ENCODE measurements at regions not wholly inside any gene's neighbourhood (a gene's known extent, or its start where the extent isn't known, plus 50 kb on each side); places are given as distances from the start of the nearest gene placed in this dataset.

DNA sequence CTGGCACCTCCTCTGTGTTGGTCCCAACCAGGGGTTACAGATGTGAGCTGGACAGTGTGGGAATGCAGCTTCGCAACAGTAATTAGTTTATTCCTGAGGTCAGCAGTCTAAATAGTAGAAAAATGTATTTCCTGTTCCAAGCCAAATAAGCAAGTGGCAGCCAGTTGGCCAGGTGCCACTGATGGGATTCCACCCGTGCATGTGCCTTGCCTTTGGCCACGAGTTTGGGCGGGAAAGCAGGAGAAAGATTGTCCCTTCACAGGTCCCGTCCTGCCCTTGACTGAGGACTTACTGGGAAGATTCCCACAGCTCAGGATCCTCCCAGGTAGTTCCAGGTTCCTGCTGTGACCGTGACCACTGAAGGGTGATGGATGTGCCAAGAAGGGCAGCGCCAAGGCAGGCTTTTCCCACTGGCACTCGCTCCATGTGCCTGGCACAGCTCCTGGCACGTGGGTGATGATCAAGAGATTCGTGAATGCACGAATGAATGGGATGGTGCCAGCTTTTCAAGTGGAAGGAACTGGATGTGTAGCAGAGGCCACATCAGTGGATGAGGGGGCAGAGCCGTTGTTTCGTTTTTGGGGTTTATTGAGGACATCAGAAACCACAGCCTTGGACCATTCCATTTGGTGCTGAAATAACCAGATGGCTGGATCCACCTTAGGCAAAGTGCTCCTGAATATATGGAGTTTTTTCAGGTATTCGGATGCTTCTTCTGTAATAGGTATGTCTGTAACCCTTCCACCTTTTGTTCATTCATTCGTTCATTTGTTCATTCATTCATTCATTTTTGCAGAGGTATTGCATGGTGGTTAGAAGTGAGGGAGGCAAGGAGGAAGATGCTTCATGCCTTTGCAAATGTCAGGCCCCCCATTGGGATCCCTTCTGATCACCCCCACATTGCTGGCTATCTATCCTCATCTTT, 62.4 kb upstream of the WNT4 start:
- no peak overlapping the region for H3K4me3 ChIP-seq (ENCODE audit: low read depth, low read length)
- no peak for DNase-seq (ENCODE audit: low read depth)
- TF ChIP-seq, protein P1, sequence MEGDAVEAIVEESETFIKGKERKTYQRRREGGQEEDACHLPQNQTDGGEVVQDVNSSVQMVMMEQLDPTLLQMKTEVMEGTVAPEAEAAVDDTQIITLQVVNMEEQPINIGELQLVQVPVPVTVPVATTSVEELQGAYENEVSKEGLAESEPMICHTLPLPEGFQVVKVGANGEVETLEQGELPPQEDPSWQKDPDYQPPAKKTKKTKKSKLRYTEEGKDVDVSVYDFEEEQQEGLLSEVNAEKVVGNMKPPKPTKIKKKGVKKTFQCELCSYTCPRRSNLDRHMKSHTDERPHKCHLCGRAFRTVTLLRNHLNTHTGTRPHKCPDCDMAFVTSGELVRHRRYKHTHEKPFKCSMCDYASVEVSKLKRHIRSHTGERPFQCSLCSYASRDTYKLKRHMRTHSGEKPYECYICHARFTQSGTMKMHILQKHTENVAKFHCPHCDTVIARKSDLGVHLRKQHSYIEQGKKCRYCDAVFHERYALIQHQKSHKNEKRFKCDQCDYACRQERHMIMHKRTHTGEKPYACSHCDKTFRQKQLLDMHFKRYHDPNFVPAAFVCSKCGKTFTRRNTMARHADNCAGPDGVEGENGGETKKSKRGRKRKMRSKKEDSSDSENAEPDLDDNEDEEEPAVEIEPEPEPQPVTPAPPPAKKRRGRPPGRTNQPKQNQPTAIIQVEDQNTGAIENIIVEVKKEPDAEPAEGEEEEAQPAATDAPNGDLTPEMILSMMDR (IDR thresholded peaks at IDR 0.05; ENCODE audit: low read depth, low read length, missing control alignments): no peak

DNA sequence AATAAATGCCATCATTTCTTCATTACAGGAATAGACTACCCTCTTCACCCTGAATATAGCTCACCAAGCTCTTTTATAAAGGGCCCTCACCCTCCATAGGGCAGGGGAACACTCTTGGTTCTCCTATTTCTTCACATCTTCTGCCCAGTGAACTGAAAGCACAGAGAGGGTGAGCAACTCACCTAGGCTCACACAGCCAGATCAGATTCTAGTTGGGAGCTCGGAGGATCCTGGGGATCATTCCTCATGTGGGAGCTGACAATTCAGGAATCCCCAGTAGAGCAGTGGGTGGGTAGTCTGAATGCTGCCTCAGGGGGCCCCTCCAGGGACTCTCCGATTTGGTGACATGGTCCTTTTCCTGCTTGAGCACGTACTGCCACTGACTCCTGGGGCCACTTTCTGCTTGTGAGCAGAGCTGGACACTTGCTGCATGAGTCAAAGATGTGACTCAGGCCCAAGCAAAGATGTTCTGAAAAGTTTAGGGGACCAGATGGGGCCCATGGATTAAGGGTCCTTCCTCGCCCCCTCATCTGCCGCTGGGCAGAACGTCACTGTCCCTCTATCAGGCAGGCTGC, 63.7 kb upstream of the WNT4 start:
- DNase-seq (ENCODE audit: low read depth): no peak
- TF ChIP-seq, protein P1 (IDR thresholded peaks at IDR 0.05; ENCODE audit: low read depth, low read length, missing control alignments): no peak
- no peak overlapping the region for H3K4me3 ChIP-seq (ENCODE audit: low read depth, low read length)

DNA sequence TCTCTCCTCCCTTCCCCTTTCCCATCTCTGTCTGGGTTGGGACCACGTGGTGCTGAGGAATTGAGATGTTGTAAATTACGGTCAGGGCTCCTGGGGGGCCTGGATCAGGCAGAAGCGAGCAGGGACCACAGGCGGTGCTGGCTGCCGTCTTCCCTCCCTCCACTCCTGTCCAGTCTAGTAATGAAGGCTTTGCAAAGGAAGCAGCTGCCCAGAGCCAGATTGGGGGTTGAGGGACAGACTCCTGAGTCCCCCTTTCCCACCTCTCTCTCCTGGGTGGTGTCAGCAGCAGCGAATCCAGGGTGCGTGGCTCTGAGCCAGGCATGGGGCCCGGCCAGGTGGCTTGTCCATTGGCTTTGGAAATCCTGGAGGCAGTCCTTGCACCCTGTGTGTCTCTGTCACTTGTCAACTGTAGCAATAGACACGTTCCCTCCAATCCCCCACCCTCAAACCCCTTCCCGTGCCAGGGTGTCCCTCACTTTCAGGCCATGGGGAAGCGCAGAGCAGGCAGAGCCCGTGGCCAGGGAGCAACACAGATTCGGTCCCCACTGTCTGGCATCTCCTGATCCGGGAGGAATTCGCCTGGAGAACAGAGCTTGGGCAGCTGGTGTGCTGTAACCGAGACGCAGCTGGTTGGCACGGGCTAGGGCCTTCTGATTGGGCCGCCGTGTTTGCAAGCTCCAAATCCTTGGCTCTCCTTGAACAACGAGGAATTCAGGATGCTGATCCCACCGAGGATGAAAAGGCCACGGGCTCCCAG, 64.8 kb upstream of the WNT4 start:
- TF ChIP-seq, protein P1 (IDR thresholded peaks at IDR 0.05; ENCODE audit: low read depth, low read length, missing control alignments): no peak
- H3K4me3 ChIP-seq (ENCODE audit: low read depth, low read length): no peak overlapping the region
- DNase-seq (ENCODE audit: low read depth): no peak

DNA sequence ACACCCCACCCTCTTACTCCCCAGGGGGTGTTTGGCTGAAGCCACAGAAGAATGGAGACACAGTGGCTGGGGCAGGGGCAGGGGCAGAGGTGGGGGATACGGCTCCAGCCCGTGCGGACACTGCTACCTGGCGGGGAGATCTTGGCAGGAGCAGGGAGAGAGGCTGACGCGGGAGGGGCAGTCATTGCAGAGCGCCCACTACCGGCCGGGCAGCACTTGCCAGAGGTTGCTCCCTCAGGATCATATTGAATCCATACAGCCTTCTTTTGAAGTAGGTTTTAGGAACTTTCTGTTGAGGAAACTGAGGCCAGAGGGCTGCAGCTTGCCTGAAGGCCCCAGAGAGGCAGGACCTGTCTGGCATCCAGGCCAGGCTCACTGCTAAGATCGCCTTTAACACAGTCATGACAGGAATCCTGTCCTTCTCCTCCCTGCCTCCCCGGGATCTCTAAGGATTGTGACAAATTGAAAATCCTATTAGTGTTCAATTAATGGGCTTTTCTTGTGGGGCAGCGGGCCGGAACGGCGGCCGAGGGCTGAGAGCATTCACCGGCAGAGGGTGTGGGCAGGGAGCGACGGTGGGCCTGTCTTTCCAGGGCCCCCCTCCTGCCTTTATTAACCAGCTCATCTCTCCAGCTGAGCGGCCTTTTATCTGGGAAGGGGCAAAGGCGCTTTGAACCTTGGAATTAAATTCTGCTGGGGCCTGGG, 65.5 kb upstream of the WNT4 start:
- DNase-seq (ENCODE audit: low read depth): no peak
- TF ChIP-seq, protein P1 (IDR thresholded peaks at IDR 0.05; ENCODE audit: low read depth, low read length, missing control alignments): no peak

DNA sequence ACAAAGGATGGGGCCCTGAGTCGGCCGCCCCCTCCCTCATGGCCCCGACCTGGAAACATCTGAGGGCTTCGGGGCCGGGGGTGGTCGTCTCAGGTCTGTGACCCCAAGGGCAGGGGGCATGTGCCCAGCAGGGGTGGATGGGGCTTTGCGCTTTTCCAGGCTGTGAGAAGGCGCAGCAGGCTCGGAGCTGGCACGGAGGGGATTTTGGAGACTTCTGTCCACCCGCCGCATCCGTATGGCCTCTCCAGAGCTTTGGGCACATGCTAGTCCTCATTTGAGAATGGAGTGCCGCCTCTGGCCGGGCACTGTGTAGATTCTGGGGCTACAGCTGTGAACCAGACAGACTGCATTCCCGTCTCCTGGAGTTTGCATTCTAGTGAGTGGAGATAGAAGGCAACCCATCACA, 66.1 kb upstream of the WNT4 start:
- no peak for DNase-seq (ENCODE audit: low read depth)

More for the DNA sequence above, 65.5 kb upstream of the WNT4 start:
- H3K4me3 ChIP-seq (ENCODE audit: low read depth, low read length): no peak overlapping the region

DNA sequence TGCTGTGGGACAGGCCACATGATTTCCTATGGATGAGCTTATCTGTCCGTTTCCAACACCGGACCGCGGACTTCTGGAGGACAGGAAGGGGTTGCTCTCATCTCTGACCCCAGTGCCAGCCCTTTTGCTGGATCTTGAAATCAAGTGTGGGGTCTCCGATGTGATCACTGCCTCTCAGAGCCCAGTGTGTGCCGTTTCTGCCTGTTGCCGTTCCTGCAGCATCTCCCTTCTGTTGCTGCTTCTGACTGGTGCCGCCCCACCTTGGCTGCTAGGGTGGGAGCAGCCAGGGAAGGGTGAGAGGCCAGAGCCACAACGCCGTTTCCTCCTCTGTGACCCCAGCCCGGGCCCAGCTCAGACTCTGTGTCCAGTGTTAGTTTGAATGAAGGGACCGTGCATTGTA, 67.3 kb upstream of the WNT4 start:
- no peak for DNase-seq (ENCODE audit: low read depth)
- no peak overlapping the region for H3K4me3 ChIP-seq (ENCODE audit: low read depth, low read length)

More for the DNA sequence above, 66.1 kb upstream of the WNT4 start:
- TF ChIP-seq, protein P1 (IDR thresholded peaks at IDR 0.05; ENCODE audit: low read depth, low read length, missing control alignments): no peak
- H3K4me3 ChIP-seq (ENCODE audit: low read depth, low read length): no peak overlapping the region

More for the DNA sequence above, 67.3 kb upstream of the WNT4 start:
- TF ChIP-seq, protein P1 (IDR thresholded peaks at IDR 0.05; ENCODE audit: low read depth, low read length, missing control alignments): no peak
